ENCODE measurements at regions not wholly inside any gene's neighbourhood (a gene's known extent, or its start where the extent isn't known, plus 50 kb on each side); places are given as distances from the start of the nearest gene placed in this dataset.

GRCh38 chr1:195999022-195999421 is 609.2 kb downstream of the KCNT2 start:
- TF ChIP-seq GATA3 (IDR thresholded peaks at IDR 0.05; ENCODE audit: low read depth, low read length) (no peak), GATA2 (IDR thresholded peaks at IDR 0.05; ENCODE audit: low read depth, low read length) (no peak)
